Neural progenitor cell (in vitro differentiated cells): ENCODE measurements at regions not wholly inside any gene's neighbourhood (a gene's known extent, or its start where the extent isn't known, plus 50 kb on each side); places are given as distances from the start of the nearest gene placed in this dataset.

Source experiments
- EZH2 ChIP-seq: fragments of 200-600 bp; sonication (generic); IDR thresholded peaks from 2 replicates; pipeline ENCODE4 v1.6.1; 2017; ENCODE audit warnings: antibody characterized with exemption, mild to moderate bottlenecking, moderate library complexity
- TF ChIP-seq, protein P1 (sequence below): fragments of 200-600 bp; sonication (generic); IDR thresholded peaks from 2 replicates; pipeline ENCODE4 v1.5.1; 2017; ENCODE audit warnings: antibody characterized with exemption, mild to moderate bottlenecking

DNA sequence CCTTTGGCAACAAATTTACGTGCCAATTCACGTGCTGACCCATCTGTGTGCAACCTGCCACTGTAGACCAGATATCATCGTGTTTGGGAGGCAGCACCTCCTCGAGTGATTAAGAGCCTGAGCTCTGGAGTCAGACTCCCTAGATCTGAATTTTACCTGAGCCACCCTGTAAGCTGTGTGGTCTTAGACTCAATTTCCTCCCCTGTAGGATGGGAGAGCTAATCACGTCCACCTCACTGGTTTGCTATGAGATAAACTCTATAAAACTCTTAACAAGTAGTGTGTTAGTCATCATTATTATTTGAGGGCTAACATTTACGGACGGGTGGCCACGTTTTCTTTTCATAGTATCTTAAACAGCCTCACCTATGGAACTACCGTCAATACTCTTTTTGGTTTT lies 220.0 kb upstream of the ADAMTSL1 start:
- TF ChIP-seq, protein P1, sequence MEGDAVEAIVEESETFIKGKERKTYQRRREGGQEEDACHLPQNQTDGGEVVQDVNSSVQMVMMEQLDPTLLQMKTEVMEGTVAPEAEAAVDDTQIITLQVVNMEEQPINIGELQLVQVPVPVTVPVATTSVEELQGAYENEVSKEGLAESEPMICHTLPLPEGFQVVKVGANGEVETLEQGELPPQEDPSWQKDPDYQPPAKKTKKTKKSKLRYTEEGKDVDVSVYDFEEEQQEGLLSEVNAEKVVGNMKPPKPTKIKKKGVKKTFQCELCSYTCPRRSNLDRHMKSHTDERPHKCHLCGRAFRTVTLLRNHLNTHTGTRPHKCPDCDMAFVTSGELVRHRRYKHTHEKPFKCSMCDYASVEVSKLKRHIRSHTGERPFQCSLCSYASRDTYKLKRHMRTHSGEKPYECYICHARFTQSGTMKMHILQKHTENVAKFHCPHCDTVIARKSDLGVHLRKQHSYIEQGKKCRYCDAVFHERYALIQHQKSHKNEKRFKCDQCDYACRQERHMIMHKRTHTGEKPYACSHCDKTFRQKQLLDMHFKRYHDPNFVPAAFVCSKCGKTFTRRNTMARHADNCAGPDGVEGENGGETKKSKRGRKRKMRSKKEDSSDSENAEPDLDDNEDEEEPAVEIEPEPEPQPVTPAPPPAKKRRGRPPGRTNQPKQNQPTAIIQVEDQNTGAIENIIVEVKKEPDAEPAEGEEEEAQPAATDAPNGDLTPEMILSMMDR = no peak
- no peak for TF ChIP-seq EZH2
